ENCODE measurements at regions not wholly inside any gene's neighbourhood (a gene's known extent, or its start where the extent isn't known, plus 50 kb on each side); places are given as distances from the start of the nearest gene placed in this dataset.

GRCh38 chr4:59222221-59222620 lies 1977.9 kb upstream of the ADGRL3 start:
- Mint-ChIP-seq H3K36me3 (ENCODE audit: insufficient read depth) (no peaks in the 10 kb centered on the region), H3K4me3 (no peak overlapping the region), H3K9me3 (peaks cover 6 to 9% of the 10 kb centered on the region in 2 donors), H3K27me3 (no peaks in the 10 kb centered on the region), H3K27ac (no peak overlapping the region), H3K4me1 (ENCODE audit: low read depth in 2 of 2) (no peaks in the 10 kb centered on the region)
- ATAC-seq (replicated peaks), result no peak
- DNase-seq, result no peak

DNA sequence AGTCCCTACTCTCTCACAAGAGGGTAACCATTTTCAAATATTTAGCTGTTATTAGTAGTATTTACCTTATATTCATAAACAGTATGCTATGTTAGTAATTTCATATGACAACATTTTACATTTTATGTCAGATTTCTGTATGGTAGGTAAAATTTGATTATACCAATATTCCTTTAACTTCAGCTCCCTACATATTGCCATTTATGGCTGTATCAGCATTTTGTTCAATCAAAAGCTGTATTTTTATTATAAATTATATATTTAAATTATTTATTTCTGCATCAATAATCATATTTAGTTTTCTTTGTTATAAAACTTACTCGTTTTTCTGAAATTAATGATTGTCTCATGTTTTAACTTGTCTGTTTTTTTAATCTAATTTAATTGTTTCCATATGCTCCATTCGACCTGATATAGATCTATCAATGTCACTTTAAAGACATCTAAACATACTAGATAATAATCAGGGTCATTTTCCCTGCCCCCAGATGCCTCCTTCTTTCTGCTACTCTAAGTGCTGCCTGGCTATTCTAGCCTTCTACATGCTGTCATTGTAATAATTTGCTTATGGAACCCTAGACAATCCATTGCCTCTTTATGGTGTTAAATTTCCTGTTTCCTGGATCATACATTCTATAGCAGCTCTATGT lies 1976.7 kb upstream of the ADGRL3 start:
- ATAC-seq (replicated peaks) (no peak), DNase-seq (no peak)
- H3K27ac Mint-ChIP-seq, result no peak overlapping the region

GRCh38 chr4:59238212-59238611 lies 1961.9 kb upstream of the ADGRL3 start:
- Mint-ChIP-seq H3K27ac (no peak overlapping the region), H3K4me3 (no peak overlapping the region), H3K4me1 (ENCODE audit: low read depth in 2 of 2) (no peaks in the 10 kb centered on the region), H3K36me3 (ENCODE audit: insufficient read depth) (no peaks in the 10 kb centered on the region), H3K9me3 (peaks cover 26 to 42% of the 10 kb centered on the region in 2 donors), H3K27me3 (no peaks in the 10 kb centered on the region)
- ATAC-seq (replicated peaks), result no peak
- DNase-seq, result no peak

More for the DNA sequence above, 1976.7 kb upstream of the ADGRL3 start:
- Mint-ChIP-seq H3K36me3 (ENCODE audit: insufficient read depth) (no peaks in the 10 kb centered on the region), H3K4me3 (no peak overlapping the region), H3K27me3 (no peaks in the 10 kb centered on the region), H3K4me1 (ENCODE audit: low read depth in 2 of 2) (no peaks in the 10 kb centered on the region), H3K9me3 (peaks cover 6 to 9% of the 10 kb centered on the region in 2 donors)

DNA sequence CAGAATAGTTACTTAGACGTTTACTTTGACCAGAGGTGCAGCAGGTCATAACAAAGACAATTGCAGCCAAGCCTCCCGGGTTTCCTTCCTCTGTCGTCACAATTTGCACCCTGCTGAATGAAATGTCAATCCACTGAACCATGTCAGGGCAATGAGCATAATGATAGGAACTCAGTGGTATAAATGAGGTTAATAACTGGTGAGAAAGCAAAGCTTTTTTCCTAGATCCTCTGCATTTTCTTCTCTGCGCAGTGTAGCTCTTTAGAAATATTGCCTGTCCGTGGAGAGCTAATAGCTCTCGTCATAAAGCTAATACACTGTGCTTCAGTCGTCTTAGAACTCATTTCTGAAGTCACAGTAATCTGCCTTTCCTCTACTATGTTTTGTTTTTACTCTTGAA lies 1960.1 kb upstream of the ADGRL3 start:
- DNase-seq, result no peak
- Mint-ChIP-seq H3K36me3 (ENCODE audit: insufficient read depth) (no peaks in the 10 kb centered on the region), H3K4me1 (ENCODE audit: low read depth in 2 of 2) (no peaks in the 10 kb centered on the region), H3K4me3 (no peak overlapping the region), H3K27ac (no peak overlapping the region), H3K9me3 (peaks cover 27 to 45% of the 10 kb centered on the region in 2 donors), H3K27me3 (no peaks in the 10 kb centered on the region)
- no peak for ATAC-seq (replicated peaks)

GRCh38 chr4:59243038-59243437 lies 1957.1 kb upstream of the ADGRL3 start:
- DNase-seq (no peak), ATAC-seq (replicated peaks) (no peak)
- Mint-ChIP-seq H3K4me3 (no peak overlapping the region), H3K27me3 (no peaks in the 10 kb centered on the region), H3K9me3 (peaks cover 16 to 24% of the 10 kb centered on the region in 2 donors), H3K36me3 (ENCODE audit: insufficient read depth) (no peaks in the 10 kb centered on the region), H3K27ac (no peak overlapping the region), H3K4me1 (ENCODE audit: low read depth in 2 of 2) (no peaks in the 10 kb centered on the region)

DNA sequence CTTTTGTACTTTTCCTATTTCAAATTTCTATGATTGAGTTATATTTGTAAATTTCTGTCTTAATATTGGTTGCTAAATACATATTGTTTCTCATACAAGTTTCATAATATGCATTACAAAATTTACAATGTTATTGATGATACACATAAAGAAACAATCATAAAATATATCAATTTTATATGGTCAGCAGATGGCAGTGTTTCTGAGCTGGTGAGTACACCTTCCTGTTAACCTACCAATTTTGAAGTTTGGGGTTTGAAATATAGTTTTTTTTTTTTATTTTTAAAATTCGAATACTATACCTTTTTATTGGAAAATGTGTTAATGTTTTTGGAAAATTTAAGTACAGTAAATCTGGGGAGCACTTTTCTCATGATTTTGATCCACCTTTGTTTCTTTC lies 1953.1 kb upstream of the ADGRL3 start:
- no peak overlapping the region for H3K4me3 Mint-ChIP-seq
- H3K27ac Mint-ChIP-seq, result no peak overlapping the region
- no peaks in the 10 kb centered on the region for H3K36me3 Mint-ChIP-seq (ENCODE audit: insufficient read depth)
- no peak for ATAC-seq (replicated peaks)
- H3K4me1 Mint-ChIP-seq (ENCODE audit: low read depth in 2 of 2), result no peaks in the 10 kb centered on the region
- H3K27me3 Mint-ChIP-seq, result no peaks in the 10 kb centered on the region
- no peak for DNase-seq
- peaks cover 12 to 22% of the 10 kb centered on the region in 2 donors for H3K9me3 Mint-ChIP-seq

DNA sequence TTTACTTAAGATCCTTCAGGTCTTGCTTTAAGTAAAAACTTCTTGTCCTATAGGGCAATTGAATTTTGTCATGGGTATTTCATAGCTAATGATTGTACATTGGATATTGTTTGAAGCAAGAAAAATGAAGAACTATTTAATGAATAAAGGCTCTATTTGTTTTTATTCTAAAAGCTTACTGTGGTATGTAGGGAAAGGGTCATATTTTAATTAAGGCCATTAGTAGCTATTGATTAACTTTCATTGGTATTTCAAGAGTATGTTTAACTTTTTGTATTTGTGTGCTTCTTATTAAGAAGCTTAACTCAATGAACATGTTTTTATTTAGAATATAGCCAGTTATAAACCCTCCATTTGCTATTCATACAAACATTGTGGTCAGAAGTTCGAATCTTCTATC lies 1951.8 kb upstream of the ADGRL3 start:
- ATAC-seq (replicated peaks) (no peak), DNase-seq (no peak)
- no peak overlapping the region for H3K27ac Mint-ChIP-seq
- no peak overlapping the region for H3K4me3 Mint-ChIP-seq
- H3K36me3 Mint-ChIP-seq (ENCODE audit: insufficient read depth), result no peaks in the 10 kb centered on the region
- H3K9me3 Mint-ChIP-seq, result peaks cover 8 to 16% of the 10 kb centered on the region in 2 donors
- H3K27me3 Mint-ChIP-seq, result no peaks in the 10 kb centered on the region
- H3K4me1 Mint-ChIP-seq (ENCODE audit: low read depth in 2 of 2), result no peaks in the 10 kb centered on the region

DNA sequence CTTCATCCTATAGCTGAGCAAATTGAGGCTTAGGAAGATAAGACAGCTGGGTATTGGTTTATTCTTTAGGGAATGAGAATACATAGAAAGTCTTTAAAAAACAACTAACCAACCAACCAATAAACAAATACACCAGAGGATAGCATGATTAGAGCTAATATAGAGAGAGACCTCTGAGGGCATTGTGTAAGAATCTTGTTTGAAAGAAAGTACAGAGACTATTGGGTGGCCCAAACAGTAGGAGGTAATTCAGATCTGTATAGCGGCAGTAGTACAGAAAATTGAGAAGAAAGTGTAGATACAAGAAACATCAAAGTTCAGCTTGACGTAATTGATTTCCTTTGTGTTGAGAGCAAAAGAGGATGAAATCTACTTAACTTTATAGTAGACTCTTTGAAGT lies 1951.0 kb upstream of the ADGRL3 start:
- H3K27ac Mint-ChIP-seq, result no peak overlapping the region
- H3K36me3 Mint-ChIP-seq (ENCODE audit: insufficient read depth), result no peaks in the 10 kb centered on the region
- peaks cover 6 to 8% of the 10 kb centered on the region in 2 donors for H3K9me3 Mint-ChIP-seq
- ATAC-seq (replicated peaks) (no peak), DNase-seq (no peak)
- no peaks in the 10 kb centered on the region for H3K27me3 Mint-ChIP-seq
- no peaks in the 10 kb centered on the region for H3K4me1 Mint-ChIP-seq (ENCODE audit: low read depth in 2 of 2)
- no peak overlapping the region for H3K4me3 Mint-ChIP-seq

GRCh38 chr4:59258002-59258401 lies 1942.1 kb upstream of the ADGRL3 start:
- Mint-ChIP-seq H3K4me1 (ENCODE audit: low read depth in 2 of 2) (no peaks in the 10 kb centered on the region), H3K9me3 (peaks cover 7 to 17% of the 10 kb centered on the region in 2 donors), H3K27ac (no peak overlapping the region), H3K27me3 (no peaks in the 10 kb centered on the region), H3K36me3 (ENCODE audit: insufficient read depth) (no peaks in the 10 kb centered on the region), H3K4me3 (no peak overlapping the region)
- no peak for DNase-seq
- ATAC-seq (replicated peaks), result no peak

- H3K4me3 Mint-ChIP-seq, result no peak overlapping the region
- H3K4me1 Mint-ChIP-seq (ENCODE audit: low read depth in 2 of 2), result no peaks in the 10 kb centered on the region
- no peak for DNase-seq
- H3K9me3 Mint-ChIP-seq, result peaks cover 14% of the 10 kb centered on the region in 2 donors
- ATAC-seq (replicated peaks), result no peak
- no peak overlapping the region for H3K27ac Mint-ChIP-seq
- H3K36me3 Mint-ChIP-seq (ENCODE audit: insufficient read depth), result no peaks in the 10 kb centered on the region
- H3K27me3 Mint-ChIP-seq, result no peaks in the 10 kb centered on the region
Observed at GRCh38 chr4:59307609-59308008, 1892.5 kb upstream of the ADGRL3 start.

DNA sequence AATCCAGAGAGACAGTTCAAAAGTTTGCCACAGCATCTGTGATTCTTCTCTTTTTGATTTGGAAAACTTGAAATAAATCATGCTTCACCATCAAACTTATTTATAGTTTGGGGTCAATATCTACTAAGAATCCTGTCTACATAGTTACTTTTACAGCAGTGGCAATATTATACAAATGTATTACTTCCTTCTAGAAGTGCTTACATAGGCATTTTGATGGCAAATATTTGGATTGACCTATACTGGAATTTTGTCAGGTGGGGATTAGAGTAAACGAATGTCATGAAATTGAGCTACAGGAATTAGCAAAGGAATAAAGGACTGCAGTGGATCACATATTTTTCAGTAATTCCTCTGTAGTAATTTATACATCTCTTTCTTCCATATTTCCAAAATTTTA lies 1885.5 kb upstream of the ADGRL3 start:
- ATAC-seq (replicated peaks) (no peak), DNase-seq (no peak)
- Mint-ChIP-seq H3K27me3 (no peaks in the 10 kb centered on the region), H3K4me1 (ENCODE audit: low read depth in 2 of 2) (no peaks in the 10 kb centered on the region), H3K4me3 (no peak overlapping the region), H3K36me3 (ENCODE audit: insufficient read depth) (peaks cover 3% of the 10 kb centered on the region), H3K27ac (no peak overlapping the region), H3K9me3 (peaks cover 5 to 9% of the 10 kb centered on the region in 2 donors)

DNA sequence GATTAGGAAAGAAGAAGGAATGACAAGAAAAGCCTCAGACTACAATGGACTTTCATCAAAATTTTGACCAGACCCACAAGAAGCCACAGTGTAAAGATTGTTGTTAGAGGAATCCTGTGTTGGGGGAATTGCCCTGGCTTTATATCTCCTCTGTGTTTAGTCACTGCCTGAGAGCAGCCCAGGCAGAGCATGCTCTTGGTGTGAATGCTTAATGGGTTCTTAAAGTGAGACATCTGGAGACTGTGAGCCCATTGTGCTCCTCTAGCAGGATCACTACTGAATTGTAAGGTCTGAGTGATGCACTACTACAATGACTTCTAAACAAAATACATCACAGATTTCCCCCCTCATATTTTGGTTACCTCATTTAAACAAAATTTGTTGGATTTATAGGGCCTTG lies 1860.5 kb upstream of the ADGRL3 start:
- H3K9me3 Mint-ChIP-seq, result peaks cover 5 to 6% of the 10 kb centered on the region in 2 donors
- H3K36me3 Mint-ChIP-seq (ENCODE audit: insufficient read depth), result no peaks in the 10 kb centered on the region
- DNase-seq (no peak), ATAC-seq (replicated peaks) (no peak)
- no peaks in the 10 kb centered on the region for H3K4me1 Mint-ChIP-seq (ENCODE audit: low read depth in 2 of 2)
- no peaks in the 10 kb centered on the region for H3K27me3 Mint-ChIP-seq
- no peak overlapping the region for H3K4me3 Mint-ChIP-seq
- H3K27ac Mint-ChIP-seq, result no peak overlapping the region

- no peak overlapping the region for H3K27ac Mint-ChIP-seq
- no peaks in the 10 kb centered on the region for H3K27me3 Mint-ChIP-seq
- H3K36me3 Mint-ChIP-seq (ENCODE audit: insufficient read depth), result no peaks in the 10 kb centered on the region
- no peak for ATAC-seq (replicated peaks)
- H3K4me3 Mint-ChIP-seq, result no peak overlapping the region
- no peaks in the 10 kb centered on the region for H3K4me1 Mint-ChIP-seq (ENCODE audit: low read depth in 2 of 2)
- peaks cover 6 to 8% of the 10 kb centered on the region in 2 donors for H3K9me3 Mint-ChIP-seq
- no peak for DNase-seq
Observed at GRCh38 chr4:59341506-59341905, 1858.6 kb upstream of the ADGRL3 start.

GRCh38 chr4:59348949-59349348 lies 1851.2 kb upstream of the ADGRL3 start:
- no peak overlapping the region for H3K27ac Mint-ChIP-seq

More at GRCh38 chr4:59348949-59349348, 1851.2 kb upstream of the ADGRL3 start:
- ATAC-seq (replicated peaks), result no peak
- no peaks in the 10 kb centered on the region for H3K27me3 Mint-ChIP-seq
- H3K4me3 Mint-ChIP-seq, result no peak overlapping the region
- DNase-seq, result no peak
- H3K9me3 Mint-ChIP-seq, result peaks cover 0 to 5% of the 10 kb centered on the region in 2 donors
- no peaks in the 10 kb centered on the region for H3K36me3 Mint-ChIP-seq (ENCODE audit: insufficient read depth)
- H3K4me1 Mint-ChIP-seq (ENCODE audit: low read depth in 2 of 2), result no peaks in the 10 kb centered on the region
